Kidney (tissue), 13 donors: ENCODE measurements at regions not wholly inside any gene's neighbourhood (a gene's known extent, or its start where the extent isn't known, plus 50 kb on each side); places are given as distances from the start of the nearest gene placed in this dataset.

ENCODE experiments used
- DNase-seq, 5 donors: peaks; one replicate each; pipeline ENCODE4 v3.0.0-alpha.2; 2013 to 2020
- FAIRE-seq: peaks from 2 replicates; lab custom pipeline; 2012; peaks lifted over from hg19 to GRCh38; lab: Jason Lieb, UNC
- H3K27ac ChIP-seq, 2 donors: one replicate each; pipeline ENCODE4 v1.7.0; 2013; ENCODE audit warnings: low read depth in 2 of 2, low read length in 2 of 2, inconsistent platforms in 1 of 2
- H3K27me3 ChIP-seq: one replicate; pipeline ENCODE4 v1.7.1; 2013; ENCODE audit warnings: low read length, inconsistent platforms; ENCODE audit not compliant: control insufficient read depth, insufficient read depth
- H3K36me3 ChIP-seq, 3 donors: one replicate each; pipeline versions ENCODE4 v1.7.0 to v1.7.1; 2013; ENCODE audit warnings: low read length in 3 of 3, control low read depth in 1 of 3, inconsistent platforms in 1 of 3; ENCODE audit not compliant: insufficient read depth in 3 of 3, control insufficient read depth in 2 of 3
- H3K4me1 ChIP-seq, 3 donors: one replicate each; pipeline versions ENCODE4 v1.7.0 to v1.7.1; 2013; ENCODE audit warnings: low read length in 3 of 3, inconsistent platforms in 1 of 3, low read depth in 1 of 3; ENCODE audit not compliant: control insufficient read depth in 2 of 3, insufficient read depth in 2 of 3
- H3K4me3 ChIP-seq, 3 donors: one replicate each; pipeline versions ENCODE4 v1.7.0 to v1.8.1; 2013; ENCODE audit warnings: low read length in 3 of 3, control low read depth in 1 of 3, inconsistent platforms in 1 of 3
- H3K9ac ChIP-seq, 3 donors: one replicate each; pipeline versions ENCODE4 v1.7.0 to v1.7.1; 2013; ENCODE audit warnings: low read length in 3 of 3, control low read depth in 1 of 3, inconsistent platforms in 1 of 3
- H3K9me3 ChIP-seq, 3 donors: one replicate each; pipeline versions ENCODE4 v1.7.0 to v1.7.1; 2013; ENCODE audit warnings: low read length in 3 of 3, control low read depth in 1 of 3, inconsistent platforms in 1 of 3; ENCODE audit not compliant: control insufficient read depth in 2 of 3, insufficient read depth in 1 of 3
- CTCF ChIP-seq: IDR thresholded peaks from 3 replicates; pipeline ENCODE4 v1.5.1; 2012; ENCODE audit warnings: mild to moderate bottlenecking, moderate library complexity, borderline replicate concordance; ENCODE audit not compliant: insufficient read depth; ENCODE audit errors: extremely low read depth
- intact Hi-C: fragments of 100-400 bp; cut with DNase I; formaldehyde crosslinking; loops from one replicate; pipeline ENCODE4 v1.11.1; 2022
- donor health status: control.
- donor health status: control.
- donor health status: control.
- donor health status: control.
- donor health status: control.
- donor health status: DM: yes; HTN: yes; CAD: no.
- donor health status: Normal renal cell carcinoma (clear cell type).

GRCh38 chr5:56683281-56683680 is 132.1 kb upstream of the MAP3K1 start:
- TF ChIP-seq CTCF = no peak
- no peak overlapping the region for H3K9ac ChIP-seq
- DNase-seq = no peak
- peaks cover 0 to 2% (median 0%) of the 10 kb centered on the region in 3 donors for H3K4me1 ChIP-seq
- intact Hi-C loops = no loop called here
- no peaks in the 10 kb centered on the region for H3K9me3 ChIP-seq
- no peak overlapping the region for H3K27ac ChIP-seq
- no peak for FAIRE-seq
- H3K4me3 ChIP-seq = no peak overlapping the region
- H3K36me3 ChIP-seq = no peaks in the 10 kb centered on the region
- H3K27me3 ChIP-seq = no peaks in the 10 kb centered on the region

- no peaks in the 10 kb centered on the region for H3K27me3 ChIP-seq
- no peak overlapping the region for H3K9ac ChIP-seq
- H3K27ac ChIP-seq = no peak overlapping the region
- intact Hi-C loops = no loop called here
- FAIRE-seq (no peak), DNase-seq (no peak)
- no peaks in the 10 kb centered on the region for H3K36me3 ChIP-seq
- no peak for TF ChIP-seq CTCF
- no peaks in the 10 kb centered on the region for H3K9me3 ChIP-seq
- peaks cover 0 to 2% (median 0%) of the 10 kb centered on the region in 3 donors for H3K4me1 ChIP-seq
- no peak overlapping the region for H3K4me3 ChIP-seq
Measured at GRCh38 chr5:56681346-56681745, 134.0 kb upstream of the MAP3K1 start.

- H3K27ac ChIP-seq = no peak overlapping the region
- FAIRE-seq = no peak
Measured at GRCh38 chr5:56680731-56681130, 134.6 kb upstream of the MAP3K1 start.

More at GRCh38 chr5:56680731-56681130, 134.6 kb upstream of the MAP3K1 start:
- Histone ChIP-seq H3K27me3 (no peaks in the 10 kb centered on the region), H3K4me1 (peaks cover 0 to 2% (median 0%) of the 10 kb centered on the region in 3 donors), H3K4me3 (no peak overlapping the region), H3K36me3 (no peaks in the 10 kb centered on the region), H3K9ac (no peak overlapping the region), H3K9me3 (no peaks in the 10 kb centered on the region)
- TF ChIP-seq CTCF = no peak
- intact Hi-C loops = no loop called here
- no peak for DNase-seq
